Left hindlimb (tissue), 1 donor: ENCODE measurements at regions not wholly inside any gene's neighbourhood (a gene's known extent, or its start where the extent isn't known, plus 50 kb on each side); places are given as distances from the start of the nearest gene placed in this dataset.
A peak's percentile ranks its signal among the peaks of the same experiment; 100 is the strongest.
"Not testable (repeated sequence)": the region's sequence is repeated elsewhere in the genome, so short reads cannot be mapped to it uniquely, and the experiment has no call there.

Experiments
- DNase-seq: peaks from one replicate; pipeline ENCODE4 v3.0.0-alpha.2; 2018

DNA sequence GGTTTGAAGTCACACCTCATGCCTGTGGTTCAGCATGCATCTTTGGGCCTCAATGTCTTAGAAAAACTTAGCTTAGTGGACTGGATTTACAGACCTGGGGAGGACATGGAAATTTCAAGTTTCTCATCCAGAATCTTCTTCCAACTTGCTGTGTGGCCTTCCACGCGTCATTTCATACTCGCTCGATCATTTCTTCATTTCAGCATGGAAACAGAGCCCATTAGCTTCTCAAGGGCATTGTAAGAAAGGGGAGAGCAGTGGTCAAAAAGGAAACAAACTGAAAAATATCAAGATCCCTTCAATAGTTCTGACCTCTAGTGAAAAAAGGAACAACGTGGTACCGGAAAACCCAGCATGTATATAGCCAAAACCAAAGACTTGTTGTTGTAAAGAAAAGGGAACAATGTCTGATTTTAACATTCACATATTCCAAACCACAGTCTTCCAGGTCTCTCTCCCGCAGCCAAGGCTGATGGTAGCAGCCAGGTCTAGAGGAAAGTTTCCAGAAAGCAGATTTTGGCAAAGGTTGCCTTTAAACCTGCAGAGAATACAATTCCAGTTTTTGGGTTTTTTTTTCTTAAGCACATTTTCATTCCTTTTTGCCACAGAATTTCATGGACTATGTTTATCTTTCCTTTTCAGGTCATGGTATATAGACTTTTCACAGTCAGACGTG, 97.0 kb upstream of the CDC42BPA start:
- peak; percentile 70 for DNase-seq

DNA sequence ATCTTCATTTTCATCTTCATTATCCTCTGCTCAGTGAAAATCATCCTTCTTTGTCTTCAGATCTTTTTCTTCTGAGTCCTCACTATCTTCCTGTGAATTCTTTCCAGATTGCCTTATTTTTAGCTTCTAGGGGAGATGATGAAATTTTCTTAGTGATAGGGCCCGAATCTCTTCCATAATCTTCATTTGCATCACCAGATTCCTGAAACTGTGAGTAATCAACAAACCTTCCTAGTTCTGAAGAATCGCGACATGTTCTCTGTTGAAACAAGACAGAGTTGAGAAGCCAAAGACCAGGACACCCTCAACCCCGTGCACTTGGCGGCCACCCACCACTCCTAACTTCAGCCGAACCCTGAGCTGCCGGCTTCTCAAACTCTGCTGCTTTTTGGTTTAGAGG, 92.8 kb upstream of the CDC42BPA start:
- DNase-seq = no peak

DNA sequence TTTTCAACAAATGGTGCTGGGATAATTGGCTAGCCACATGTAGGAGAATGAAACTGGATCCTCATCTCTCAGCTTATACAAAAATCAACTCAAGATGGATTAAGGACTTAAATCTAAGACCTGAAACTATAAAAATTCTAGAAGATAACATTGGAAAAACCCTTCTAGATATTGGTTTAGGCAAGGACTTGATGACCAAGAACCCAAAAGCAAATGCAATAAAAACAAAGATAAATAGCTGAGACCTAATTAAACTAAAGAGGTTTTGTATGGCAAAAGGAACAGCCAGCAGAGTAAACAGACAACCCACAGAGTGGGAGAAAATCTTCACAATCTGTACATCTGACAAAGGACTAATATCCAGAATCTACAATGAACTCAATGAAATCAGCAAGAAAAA, 88.0 kb upstream of the CDC42BPA start:
- DNase-seq = not testable (repeated sequence)

DNA sequence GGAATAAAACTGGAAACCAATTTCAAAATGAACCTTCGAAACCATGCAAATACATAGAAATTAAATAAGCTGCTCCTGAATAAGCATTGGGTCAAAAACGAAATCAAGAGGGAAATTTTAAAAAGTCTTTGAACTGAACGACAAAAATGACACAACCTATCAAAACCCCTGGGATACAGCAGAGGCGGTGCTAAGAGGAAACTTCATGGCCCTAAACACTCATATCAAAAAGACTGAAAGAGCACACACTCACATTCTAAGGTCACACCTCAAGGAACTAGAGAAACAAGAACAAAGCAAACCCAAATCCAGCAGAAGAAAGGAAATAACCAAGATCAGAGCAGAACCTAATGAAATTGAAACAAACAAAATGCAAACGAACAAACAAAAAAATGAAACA, 85.2 kb upstream of the CDC42BPA start:
- no peak for DNase-seq

DNA sequence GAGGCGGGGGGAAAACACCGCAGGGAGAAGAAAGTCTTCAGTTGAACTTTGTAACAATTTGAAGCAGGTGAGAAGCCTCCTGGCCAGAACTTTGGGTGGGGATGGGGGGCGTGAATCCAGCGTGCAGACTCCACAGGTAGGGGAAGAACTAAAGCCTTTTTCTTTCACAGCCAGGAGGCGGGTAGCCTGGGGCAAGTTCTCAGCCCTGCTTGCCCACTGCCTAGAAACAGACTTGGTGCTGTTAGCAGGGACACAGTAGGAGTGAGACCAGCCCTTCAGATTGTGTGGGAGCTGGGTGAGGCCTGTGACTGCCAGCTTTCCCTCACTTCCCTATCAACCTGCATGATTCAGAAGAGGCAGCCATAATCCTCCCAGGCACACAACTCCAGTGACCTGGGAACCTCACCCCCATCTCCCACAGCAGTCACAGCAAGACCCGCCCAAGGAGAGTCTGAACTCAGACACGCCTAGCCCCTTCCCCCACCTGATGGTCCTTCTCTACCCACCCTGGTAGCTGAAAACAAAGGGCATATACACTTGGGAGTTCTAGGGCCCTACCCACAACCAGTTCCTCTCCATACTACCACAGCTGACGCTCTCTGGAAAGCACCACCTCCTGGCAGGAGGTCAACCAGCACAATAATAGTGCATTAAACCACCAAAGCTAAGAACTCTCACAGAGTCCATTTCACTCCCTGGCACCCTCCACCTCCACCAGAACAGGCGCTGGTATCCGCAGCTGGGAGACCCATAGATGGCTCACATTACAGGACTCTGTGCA, 83.5 kb upstream of the CDC42BPA start:
- no peak for DNase-seq

DNA sequence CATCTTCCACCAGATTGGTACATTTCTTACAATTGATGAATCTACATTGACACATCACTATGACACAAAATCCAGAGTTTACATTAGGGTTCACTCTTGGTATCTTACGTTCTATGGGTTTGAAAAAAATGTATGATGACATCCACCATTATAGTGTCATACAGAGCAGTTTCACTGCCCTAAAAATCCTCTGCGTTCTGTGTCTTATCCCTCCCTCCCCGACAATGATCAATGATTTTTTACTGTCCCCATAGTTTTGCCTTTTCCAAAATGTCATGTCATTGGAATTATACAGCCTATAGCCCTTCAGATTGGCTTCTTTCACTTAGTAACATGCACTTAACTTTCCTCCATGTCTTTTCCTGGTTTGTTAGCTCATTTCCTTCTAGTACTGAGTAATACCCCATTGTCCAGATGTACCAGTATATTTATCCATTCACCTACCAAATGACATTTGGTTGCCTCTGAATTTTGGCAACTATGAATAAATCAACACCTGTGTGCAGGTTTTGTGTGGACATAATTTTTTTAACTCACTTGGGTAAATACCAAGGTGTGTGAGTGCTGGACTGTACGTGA, 80.9 kb upstream of the CDC42BPA start:
- DNase-seq = no peak

DNA sequence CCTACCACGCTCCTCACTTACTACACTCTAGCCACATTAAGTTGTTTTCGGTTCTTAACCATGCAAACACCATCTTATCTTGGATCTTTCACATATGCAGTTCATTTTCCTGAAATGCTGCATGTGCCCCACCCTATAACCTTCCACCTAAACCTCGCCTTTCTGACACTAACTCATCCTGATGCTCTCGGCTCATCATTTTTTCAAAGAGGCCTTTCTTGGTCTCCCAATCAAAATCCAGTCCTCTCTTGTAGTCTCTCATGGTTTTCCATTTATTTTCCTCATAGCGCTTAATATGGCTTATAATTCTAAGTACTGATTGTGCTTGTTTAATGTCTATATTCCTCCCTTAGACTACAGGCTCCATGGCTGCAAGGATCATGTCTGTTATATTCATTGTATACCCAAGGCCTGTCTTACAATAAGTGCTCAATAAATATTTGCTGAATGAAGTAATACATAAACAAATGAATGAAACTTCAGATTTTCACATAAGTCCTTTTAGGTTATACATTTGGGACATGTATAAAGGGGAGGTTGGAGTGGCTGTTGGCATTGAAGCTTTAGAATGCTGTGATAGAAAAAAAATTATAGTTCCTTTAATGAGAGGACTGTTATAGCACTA, 79.2 kb upstream of the CDC42BPA start:
- DNase-seq = no peak

DNA sequence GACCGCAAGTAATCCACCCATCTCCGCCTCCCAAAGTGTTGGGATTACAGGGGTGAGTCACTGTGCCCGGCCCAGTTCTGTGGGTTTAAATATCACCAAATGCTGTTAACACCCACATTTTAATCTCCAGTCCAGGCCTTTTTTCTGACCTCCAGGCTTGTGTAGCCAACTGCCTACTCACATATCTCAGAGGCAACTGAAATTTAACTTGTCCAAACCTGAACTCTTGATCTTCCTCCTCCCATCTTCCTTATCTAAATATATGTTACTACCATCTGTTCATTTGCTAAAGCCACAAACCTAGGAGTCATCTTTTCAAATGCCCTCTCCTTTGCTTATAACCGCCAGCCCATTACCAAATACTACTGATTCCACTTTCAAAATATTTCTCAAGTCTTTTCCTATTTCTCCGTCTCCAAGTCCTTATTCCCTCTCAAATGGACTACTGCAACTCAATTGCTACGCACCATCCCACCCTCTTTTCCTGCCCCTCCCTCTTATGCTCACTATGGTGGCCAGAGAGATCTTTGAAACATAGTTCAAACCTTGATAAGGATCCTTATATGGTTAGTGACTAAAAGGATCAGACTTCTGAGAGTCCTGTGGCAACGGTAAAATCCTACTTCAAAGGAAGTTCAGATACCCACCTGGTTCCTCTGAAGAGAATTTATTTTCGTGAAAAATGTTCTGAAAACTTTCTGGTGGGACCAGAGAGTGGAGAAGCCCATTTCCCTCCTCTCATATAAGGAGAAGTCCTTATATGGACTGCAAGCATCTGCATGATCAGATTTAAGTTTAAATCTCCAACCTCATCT, 78.5 kb upstream of the CDC42BPA start:
- DNase-seq = no peak

DNA sequence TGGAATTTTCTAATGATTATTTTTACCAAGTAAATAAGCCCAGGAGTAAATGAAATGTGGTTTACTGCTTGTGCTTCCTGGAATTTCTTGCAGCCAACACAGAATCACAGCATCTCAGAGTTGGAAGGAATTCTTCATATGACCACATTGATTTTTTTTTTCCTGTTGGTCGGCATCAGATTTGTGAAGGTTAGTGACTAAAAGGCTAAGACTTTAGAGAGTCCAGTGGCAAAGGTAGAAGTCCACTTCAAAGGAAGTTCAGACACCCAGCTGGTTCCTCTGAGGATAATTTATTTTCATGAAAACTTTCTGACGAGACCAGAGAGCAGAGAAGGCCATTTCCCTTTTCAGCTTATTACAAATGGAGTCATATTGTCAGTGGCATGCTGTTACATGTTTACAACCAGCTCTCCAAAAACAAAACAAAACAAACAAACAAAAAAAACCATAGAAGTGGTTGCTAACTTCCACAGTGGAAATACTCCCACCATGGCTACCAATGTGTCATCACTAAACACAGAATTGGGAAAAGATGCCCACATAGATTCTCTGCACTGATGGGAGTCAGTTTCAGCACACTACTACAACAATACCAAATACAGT, 77.2 kb upstream of the CDC42BPA start:
- no peak for DNase-seq

DNA sequence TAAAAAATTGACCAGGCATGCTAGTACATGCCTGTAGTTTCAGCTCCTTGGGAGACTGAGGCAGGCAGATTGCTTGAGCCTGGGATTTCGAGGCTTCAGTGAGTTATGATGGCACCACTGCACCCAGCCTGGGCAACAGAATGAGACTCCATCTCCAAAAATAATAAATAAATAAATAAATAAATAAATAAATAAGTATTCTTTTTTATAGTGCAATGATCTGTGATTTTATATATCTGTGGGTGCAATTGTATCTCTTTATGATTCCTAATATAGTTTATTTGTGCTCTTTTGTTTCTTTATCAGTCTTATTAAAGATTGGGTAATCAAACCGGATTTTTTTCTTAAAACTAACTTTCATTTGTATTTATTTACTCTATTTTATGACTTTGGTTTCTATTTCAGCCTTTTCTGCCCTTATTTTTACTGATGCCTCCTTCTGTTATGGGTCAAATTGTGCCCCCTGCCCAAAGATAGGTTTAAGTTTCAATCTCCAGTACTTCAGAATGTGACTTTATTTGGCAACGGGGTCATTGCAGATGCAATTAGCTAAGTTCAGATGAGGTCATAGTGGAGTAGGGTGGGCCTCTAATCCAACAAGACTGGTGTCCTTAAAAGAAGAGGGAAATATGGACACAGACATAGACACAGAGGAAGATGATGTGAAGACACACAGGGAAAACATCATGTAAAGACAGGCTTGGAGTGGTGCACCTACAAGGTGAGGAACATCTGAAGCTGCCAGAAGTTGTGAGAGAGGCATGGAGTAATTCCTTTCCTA, 74.9 kb upstream of the CDC42BPA start:
- no peak for DNase-seq

DNA sequence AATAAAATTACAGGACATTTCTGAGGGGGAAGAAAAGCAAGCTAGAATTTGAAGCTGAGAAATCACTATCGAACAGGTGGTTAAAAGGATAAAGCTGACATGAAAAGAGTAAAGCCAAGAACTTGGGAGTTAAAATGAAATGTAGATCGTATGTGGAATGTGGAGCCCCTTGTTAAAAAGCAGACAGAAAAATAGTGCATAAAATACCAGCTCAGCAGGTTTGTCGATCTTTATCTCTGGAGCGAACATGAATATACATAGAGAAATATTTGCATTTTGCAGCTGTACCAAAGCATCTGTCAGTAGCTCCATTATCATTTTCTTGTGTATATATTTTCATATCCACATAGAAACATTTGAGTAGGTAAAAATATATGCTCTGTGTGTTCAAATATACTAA, 73.6 kb upstream of the CDC42BPA start:
- DNase-seq = no peak

DNA sequence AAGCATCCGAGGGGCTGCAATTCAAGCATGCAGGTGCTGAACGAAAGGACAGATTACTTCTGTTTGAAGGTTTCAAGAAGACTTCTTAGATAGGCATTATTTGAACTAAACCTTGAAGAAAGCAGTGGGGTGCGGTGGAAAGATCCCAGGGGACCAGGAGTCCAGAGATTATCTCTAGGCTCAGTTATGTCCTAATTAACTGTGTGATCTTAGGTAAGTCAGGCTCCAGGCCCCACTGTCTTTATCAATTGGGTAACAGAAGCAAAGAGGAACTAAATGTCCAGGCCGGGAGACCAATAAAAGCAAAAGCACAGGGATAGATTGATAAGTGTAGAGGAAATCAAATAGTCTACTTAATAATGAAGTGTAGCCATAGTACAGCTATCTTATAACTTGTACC, 72.9 kb upstream of the CDC42BPA start:
- DNase-seq = no peak

DNA sequence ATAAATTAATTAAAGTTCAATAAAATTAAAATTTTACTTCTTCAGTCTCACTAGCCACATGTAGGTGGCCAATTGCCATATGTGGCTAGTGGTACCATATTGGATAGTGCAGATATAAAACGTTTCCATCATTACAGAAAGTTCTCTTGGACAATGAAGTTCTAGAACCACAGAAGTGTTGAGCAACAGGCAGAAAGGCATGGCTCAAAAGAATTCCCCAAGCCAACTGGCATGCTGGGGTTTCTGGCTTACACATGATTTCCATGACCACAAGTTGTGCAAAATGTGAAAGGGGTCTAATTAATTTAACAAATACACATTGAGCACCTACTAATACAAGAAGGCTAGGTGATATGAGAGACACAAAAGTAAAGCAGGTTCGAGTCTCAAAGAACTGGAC, 72.2 kb upstream of the CDC42BPA start:
- DNase-seq = no peak

DNA sequence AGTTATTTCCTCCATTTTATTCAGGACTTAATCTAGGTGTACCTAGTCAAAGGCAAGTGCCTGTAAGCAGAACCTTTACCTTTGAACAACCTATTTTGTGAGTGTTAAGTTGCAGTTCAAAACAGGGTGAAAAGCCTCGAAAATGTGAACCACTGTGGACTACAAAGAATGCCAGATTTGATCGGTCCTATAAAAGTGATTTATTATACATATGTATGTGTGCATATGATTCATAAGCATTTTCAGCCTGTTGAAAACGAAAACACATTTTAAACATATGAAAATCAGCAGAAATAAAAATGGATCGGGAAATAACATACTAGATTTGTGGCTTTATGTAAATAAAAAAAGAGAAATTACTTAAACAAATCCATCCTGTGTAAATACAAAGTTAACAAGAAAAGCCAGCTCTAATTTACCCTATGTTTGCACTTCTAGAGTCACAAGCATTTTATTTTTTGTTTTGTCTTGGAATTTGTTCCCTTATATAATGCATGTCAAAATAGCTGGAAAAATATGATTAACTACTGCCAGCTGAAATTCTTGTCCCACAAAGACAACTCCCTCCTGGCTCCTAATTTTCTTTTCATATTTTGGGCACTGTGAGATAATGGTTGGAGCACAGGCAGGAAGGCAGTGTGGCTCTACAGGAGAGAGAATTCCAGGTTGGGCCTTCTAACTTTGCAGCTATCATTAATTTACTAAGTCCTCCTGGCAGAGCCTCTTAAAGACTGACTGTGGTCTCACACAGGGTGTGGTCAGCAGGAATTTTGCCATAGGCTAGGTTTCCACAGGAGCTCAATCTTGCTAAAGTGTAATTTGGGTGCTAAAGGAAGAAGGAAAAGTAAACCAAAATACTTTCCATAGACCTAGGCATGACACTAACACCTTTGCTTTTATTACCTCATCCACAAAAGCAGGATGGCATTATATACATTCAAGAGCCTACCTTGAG, 70.2 kb upstream of the CDC42BPA start:
- no peak for DNase-seq

DNA sequence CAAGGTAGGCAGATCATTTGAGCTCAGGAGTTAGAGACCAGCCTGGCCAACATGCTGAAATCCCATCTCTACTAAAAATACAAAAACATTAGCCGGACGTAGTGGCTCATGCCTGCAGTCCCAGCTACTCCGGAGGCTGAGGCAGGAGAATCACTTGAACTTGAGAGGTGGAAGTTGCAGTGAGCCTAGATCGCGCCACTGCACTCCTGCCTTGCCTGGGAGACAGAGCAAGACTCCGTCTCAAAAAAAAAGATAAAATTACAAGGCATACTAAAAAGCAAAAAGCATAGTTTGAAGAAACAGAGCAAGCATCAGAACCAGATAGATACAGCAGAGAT, 61.2 kb upstream of the CDC42BPA start:
- DNase-seq = no peak

DNA sequence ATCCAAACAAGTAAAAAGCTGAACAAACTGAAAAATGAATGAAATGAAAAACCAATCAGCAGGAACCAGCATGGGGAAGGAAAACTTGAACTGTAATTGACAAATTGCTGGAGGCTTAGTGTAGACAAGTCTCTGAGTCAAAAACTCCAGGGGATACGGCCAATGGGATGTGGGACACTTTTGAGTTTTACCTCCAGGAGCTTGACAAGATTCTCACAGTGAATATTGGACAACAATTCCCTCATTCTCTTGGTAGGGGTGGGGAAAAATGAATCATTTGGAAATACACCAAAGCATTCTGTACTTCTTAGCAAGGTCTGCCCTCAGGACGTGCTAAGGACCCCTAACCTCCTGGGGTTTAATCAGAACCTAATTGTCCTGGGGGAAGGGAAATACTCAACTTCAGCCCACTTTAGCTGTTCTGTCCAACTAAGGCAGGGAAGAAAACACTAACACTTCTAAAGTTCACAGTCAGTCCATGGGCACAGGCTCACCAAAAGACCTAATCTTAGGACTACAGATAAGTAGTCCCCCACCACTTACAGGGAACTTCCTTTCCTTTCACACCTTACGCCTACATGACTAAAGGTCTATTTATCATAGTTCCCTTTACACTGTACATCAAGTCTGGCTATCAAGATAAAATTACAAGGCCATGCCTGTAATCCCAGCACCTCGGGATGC, 60.7 kb upstream of the CDC42BPA start:
- DNase-seq = no peak

DNA sequence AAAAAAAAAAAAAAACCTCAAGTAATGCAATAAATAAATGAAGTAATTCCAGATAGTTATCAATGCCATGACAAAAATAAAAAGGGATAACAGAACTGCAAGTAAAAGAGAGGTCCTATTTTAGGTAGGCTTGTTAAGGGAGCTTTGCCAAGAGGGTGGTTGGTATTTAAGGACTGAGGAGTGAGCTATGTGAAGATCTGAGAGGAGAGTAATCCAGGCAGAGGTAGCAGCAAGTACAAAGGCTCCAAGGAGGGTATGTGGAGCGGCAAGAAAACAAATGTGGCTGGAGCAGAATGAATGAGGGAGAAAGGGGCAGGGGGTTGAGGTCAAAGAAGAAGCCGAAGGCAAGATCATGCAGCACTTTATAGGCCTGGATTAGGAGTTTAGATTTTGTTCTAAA, 59.9 kb upstream of the CDC42BPA start:
- no peak for DNase-seq

DNA sequence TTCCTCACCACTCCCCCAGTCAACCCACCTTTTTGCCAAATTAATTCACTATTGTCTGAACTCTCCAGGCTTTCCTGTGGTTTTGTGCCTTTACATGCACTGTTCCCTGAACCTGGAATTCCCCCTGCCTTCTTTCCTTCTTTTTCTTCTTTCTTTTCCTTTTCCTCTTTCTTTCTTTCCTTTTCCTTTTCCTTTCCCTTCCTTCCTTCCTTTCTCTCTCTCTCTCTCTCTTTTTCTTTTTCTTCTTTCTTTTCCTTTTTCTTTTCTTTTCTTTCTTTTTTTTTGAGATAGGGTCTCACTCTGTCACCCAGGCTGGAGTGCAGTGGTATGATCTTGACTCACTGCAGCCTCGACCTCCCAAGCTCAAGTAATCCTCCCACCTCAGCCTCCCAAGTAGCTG, 56.6 kb upstream of the CDC42BPA start:
- no peak for DNase-seq

DNA sequence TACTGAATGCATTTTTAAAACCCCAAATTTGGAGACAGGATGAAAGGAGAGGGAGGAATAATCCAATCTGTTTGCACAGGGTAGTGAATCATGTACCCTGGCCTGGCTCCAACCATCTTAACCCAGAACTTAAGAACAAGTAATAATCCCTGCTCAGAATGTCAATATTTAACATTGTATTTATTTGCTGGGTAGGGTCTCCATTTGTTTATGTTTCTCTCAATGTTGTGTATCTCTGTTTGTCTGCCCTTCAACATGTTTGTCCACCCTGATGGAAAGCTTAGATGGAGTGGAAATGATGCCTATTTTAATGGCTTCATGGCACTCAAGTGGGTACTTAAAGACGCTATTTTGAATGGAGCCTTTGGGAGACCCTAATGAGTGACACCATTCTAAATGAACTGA, 54.4 kb upstream of the CDC42BPA start:
- DNase-seq = no peak
